ENCODE measurements at regions not wholly inside any gene's neighbourhood (a gene's known extent, or its start where the extent isn't known, plus 50 kb on each side); places are given as distances from the start of the nearest gene placed in this dataset.

DNA sequence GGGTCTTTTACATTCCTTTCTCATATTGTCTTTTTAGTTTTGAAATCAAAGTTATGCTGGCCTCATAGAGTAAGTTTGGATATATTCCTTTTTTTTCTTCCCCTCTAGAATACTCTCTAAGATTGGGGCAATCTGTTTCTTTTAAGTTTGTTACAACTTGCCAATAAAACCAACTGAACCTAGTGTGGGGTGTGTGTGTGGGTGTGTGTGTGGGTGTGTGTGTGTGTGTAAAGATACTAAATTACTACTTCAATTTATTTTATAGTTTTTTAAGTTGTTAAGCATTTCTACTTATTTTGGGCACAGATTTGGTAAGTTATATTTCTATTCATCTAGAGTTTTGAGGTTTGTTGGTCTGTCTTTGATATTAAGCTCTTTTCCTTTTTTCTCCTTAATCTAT is 198.2 kb upstream of the TMC3 start:
- no peak overlapping the region for H2AFZ ChIP-seq

More for the DNA sequence above, 198.2 kb upstream of the TMC3 start:
- no peaks in the 10 kb centered on the region for H3F3A ChIP-seq (replicated peaks; ENCODE audit: low read depth)
- Mint-ChIP-seq H3K27ac (no peak overlapping the region), H3K27me3 (ENCODE audit: insufficient read depth, low read depth, poor library complexity) (peaks cover 3% of the 10 kb centered on the region), H3K4me3 (no peak overlapping the region), H3K9me3 (no peaks in the 10 kb centered on the region), H3K4me1 (peaks cover 8% of the 10 kb centered on the region; the same call in 2 of the 3 replicates), H3K36me3 (ENCODE audit: low read depth) (no peaks in the 10 kb centered on the region)
- no peak overlapping the region for H3K27ac ChIP-seq (ENCODE audit: low read depth)
- H3K79me2 ChIP-seq (replicated peaks; ENCODE audit: insufficient read depth) = no peaks in the 10 kb centered on the region
- no peaks in the 10 kb centered on the region for H3K36me3 ChIP-seq (ENCODE audit: insufficient read depth)
- H3K27me3 ChIP-seq (ENCODE audit: insufficient read depth) = no peaks in the 10 kb centered on the region
- no peak for DNase-seq (ENCODE audit: low spot score)
- H3K4me1 ChIP-seq (ENCODE audit: insufficient read depth) = 0 out of 2 replicates have a peak, but pooled peaks cover 3% of the 10 kb centered on the region
- no peaks in the 10 kb centered on the region; the same call in 1 of the 2 replicates for H3K9me2 ChIP-seq (ENCODE audit: insufficient read depth)
- TF ChIP-seq, protein P1, sequence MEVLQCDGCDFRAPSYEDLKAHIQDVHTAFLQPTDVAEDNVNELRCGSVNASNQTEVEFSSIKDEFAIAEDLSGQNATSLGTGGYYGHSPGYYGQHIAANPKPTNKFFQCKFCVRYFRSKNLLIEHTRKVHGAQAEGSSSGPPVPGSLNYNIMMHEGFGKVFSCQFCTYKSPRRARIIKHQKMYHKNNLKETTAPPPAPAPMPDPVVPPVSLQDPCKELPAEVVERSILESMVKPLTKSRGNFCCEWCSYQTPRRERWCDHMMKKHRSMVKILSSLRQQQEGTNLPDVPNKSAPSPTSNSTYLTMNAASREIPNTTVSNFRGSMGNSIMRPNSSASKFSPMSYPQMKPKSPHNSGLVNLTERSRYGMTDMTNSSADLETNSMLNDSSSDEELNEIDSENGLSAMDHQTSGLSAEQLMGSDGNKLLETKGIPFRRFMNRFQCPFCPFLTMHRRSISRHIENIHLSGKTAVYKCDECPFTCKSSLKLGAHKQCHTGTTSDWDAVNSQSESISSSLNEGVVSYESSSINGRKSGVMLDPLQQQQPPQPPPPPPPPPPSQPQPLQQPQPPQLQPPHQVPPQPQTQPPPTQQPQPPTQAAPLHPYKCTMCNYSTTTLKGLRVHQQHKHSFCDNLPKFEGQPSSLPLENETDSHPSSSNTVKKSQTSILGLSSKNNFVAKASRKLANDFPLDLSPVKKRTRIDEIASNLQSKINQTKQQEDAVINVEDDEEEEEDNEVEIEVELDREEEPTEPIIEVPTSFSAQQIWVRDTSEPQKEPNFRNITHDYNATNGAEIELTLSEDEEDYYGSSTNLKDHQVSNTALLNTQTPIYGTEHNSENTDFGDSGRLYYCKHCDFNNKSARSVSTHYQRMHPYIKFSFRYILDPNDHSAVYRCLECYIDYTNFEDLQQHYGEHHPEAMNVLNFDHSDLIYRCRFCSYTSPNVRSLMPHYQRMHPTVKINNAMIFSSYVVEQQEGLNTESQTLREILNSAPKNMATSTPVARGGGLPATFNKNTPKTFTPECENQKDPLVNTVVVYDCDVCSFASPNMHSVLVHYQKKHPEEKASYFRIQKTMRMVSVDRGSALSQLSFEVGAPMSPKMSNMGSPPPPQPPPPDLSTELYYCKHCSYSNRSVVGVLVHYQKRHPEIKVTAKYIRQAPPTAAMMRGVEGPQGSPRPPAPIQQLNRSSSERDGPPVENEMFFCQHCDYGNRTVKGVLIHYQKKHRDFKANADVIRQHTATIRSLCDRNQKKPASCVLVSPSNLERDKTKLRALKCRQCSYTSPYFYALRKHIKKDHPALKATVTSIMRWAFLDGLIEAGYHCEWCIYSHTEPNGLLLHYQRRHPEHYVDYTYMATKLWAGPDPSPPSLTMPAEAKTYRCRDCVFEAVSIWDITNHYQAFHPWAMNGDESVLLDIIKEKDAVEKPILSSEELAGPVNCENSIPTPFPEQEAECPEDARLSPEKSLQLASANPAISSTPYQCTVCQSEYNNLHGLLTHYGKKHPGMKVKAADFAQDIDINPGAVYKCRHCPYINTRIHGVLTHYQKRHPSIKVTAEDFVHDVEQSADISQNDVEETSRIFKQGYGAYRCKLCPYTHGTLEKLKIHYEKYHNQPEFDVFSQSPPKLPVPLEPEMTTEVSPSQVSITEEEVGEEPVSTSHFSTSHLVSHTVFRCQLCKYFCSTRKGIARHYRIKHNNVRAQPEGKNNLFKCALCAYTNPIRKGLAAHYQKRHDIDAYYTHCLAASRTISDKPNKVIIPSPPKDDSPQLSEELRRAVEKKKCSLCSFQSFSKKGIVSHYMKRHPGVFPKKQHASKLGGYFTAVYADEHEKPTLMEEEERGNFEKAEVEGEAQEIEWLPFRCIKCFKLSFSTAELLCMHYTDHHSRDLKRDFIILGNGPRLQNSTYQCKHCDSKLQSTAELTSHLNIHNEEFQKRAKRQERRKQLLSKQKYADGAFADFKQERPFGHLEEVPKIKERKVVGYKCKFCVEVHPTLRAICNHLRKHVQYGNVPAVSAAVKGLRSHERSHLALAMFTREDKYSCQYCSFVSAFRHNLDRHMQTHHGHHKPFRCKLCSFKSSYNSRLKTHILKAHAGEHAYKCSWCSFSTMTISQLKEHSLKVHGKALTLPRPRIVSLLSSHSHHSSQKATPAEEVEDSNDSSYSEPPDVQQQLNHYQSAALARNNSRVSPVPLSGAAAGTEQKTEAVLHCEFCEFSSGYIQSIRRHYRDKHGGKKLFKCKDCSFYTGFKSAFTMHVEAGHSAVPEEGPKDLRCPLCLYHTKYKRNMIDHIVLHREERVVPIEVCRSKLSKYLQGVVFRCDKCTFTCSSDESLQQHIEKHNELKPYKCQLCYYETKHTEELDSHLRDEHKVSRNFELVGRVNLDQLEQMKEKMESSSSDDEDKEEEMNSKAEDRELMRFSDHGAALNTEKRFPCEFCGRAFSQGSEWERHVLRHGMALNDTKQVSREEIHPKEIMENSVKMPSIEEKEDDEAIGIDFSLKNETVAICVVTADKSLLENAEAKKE (CRISPR knock-in tag; IDR thresholded peaks at IDR 0.05) = no peak
- TF ChIP-seq JUNB (IDR thresholded peaks at IDR 0.05; ENCODE audit: unreplicated experiment) (no peak), STAT1 (IDR thresholded peaks at IDR 0.05; ENCODE audit: unreplicated experiment) (no peak), EZH2phosphoT487 (IDR thresholded peaks at IDR 0.05; ENCODE audit: unreplicated experiment) (no peak), POLR2AphosphoS5 (IDR thresholded peaks at IDR 0.05; ENCODE audit: low read depth) (no peak), ZNF114 (CRISPR knock-in tag; IDR thresholded peaks at IDR 0.05) (no peak), CREB1 (CRISPR knock-in tag; IDR thresholded peaks at IDR 0.05; ENCODE audit: low read depth) (no peak), EZH2 (IDR thresholded peaks at IDR 0.05; ENCODE audit: low read depth, unreplicated experiment) (no peak), NANOG (IDR thresholded peaks at IDR 0.05; ENCODE audit: borderline replicate concordance) (no peak), ZNF331 (CRISPR knock-in tag; IDR thresholded peaks at IDR 0.05; ENCODE audit: low read depth) (no peak)
- TF ChIP-seq, protein P2, sequence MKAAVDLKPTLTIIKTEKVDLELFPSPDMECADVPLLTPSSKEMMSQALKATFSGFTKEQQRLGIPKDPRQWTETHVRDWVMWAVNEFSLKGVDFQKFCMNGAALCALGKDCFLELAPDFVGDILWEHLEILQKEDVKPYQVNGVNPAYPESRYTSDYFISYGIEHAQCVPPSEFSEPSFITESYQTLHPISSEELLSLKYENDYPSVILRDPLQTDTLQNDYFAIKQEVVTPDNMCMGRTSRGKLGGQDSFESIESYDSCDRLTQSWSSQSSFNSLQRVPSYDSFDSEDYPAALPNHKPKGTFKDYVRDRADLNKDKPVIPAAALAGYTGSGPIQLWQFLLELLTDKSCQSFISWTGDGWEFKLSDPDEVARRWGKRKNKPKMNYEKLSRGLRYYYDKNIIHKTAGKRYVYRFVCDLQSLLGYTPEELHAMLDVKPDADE (IDR thresholded peaks at IDR 0.05) = no peak
- TF ChIP-seq, protein P3, sequence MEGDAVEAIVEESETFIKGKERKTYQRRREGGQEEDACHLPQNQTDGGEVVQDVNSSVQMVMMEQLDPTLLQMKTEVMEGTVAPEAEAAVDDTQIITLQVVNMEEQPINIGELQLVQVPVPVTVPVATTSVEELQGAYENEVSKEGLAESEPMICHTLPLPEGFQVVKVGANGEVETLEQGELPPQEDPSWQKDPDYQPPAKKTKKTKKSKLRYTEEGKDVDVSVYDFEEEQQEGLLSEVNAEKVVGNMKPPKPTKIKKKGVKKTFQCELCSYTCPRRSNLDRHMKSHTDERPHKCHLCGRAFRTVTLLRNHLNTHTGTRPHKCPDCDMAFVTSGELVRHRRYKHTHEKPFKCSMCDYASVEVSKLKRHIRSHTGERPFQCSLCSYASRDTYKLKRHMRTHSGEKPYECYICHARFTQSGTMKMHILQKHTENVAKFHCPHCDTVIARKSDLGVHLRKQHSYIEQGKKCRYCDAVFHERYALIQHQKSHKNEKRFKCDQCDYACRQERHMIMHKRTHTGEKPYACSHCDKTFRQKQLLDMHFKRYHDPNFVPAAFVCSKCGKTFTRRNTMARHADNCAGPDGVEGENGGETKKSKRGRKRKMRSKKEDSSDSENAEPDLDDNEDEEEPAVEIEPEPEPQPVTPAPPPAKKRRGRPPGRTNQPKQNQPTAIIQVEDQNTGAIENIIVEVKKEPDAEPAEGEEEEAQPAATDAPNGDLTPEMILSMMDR (conservative IDR thresholded peaks at IDR 0.05; ENCODE audit: low read depth in 2 of 2) = no peak
- TF ChIP-seq, protein P4, sequence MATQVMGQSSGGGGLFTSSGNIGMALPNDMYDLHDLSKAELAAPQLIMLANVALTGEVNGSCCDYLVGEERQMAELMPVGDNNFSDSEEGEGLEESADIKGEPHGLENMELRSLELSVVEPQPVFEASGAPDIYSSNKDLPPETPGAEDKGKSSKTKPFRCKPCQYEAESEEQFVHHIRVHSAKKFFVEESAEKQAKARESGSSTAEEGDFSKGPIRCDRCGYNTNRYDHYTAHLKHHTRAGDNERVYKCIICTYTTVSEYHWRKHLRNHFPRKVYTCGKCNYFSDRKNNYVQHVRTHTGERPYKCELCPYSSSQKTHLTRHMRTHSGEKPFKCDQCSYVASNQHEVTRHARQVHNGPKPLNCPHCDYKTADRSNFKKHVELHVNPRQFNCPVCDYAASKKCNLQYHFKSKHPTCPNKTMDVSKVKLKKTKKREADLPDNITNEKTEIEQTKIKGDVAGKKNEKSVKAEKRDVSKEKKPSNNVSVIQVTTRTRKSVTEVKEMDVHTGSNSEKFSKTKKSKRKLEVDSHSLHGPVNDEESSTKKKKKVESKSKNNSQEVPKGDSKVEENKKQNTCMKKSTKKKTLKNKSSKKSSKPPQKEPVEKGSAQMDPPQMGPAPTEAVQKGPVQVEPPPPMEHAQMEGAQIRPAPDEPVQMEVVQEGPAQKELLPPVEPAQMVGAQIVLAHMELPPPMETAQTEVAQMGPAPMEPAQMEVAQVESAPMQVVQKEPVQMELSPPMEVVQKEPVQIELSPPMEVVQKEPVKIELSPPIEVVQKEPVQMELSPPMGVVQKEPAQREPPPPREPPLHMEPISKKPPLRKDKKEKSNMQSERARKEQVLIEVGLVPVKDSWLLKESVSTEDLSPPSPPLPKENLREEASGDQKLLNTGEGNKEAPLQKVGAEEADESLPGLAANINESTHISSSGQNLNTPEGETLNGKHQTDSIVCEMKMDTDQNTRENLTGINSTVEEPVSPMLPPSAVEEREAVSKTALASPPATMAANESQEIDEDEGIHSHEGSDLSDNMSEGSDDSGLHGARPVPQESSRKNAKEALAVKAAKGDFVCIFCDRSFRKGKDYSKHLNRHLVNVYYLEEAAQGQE (IDR thresholded peaks at IDR 0.05; ENCODE audit: unreplicated experiment) = no peak
- H4K20me1 ChIP-seq (replicated peaks; ENCODE audit: insufficient read depth) = no peaks in the 10 kb centered on the region
- H3K4me3 ChIP-seq = no peak overlapping the region
- no peak overlapping the region for H3K4me2 ChIP-seq
- ATAC-seq = no peak

All from GM23338 (cell line).